ENCODE measurements at regions not wholly inside any gene's neighbourhood (a gene's known extent, or its start where the extent isn't known, plus 50 kb on each side); places are given as distances from the start of the nearest gene placed in this dataset.
A peak's percentile ranks its signal among the peaks of the same experiment; 100 is the strongest.

GRCh38 chr14:65255029-65255545 lies 152.8 kb upstream of the MAX start:
- Histone ChIP-seq H3K79me2 (ENCODE audit: insufficient read depth, low read length) (no peaks in the 10 kb centered on the region), H3K4me1 (ENCODE audit: insufficient read depth, low read length) (peaks cover 58% of the 10 kb centered on the region), H3K4me3 (replicated peaks in 1 of 3; ENCODE audit: insufficient read depth in 1 of 3, low read depth in 2 of 3, low read length in 3 of 3) (peak overlapping the region in 2 of 3 experiments; percentile 20 to 58; a peak in 3 of 6 replicates), H2AFZ (ENCODE audit: low read length) (peak overlapping the region; percentile 20), H3K27ac (ENCODE audit: extremely low read length, insufficient read depth, low read length) (peak overlapping the region; percentile 57), H3K4me2 (ENCODE audit: low read depth, low read length) (peak overlapping the region; percentile 80), H3K27me3 (ENCODE audit: control insufficient read depth in 1 of 2, insufficient read depth in 2 of 2, low read length in 2 of 2) (no peaks in the 10 kb centered on the region), H3K9me3 (ENCODE audit: low read length) (peaks cover 4% of the 10 kb centered on the region), H3K9ac (ENCODE audit: insufficient read depth, low read depth, low read length) (peak overlapping the region; percentile 42), H3K36me3 (replicated peaks in 1 of 2; ENCODE audit: control insufficient read depth in 1 of 2, insufficient read depth in 2 of 2, low read length in 2 of 2) (no peaks in the 10 kb centered on the region), H4K20me1 (ENCODE audit: insufficient read depth, low read length) (no peaks in the 10 kb centered on the region)
- in situ Hi-C loops (cut with HindIII; ENCODE audit: extremely low pct_ligation_motif_present, low pct_unique_long_range_greater_than_20kb) (no loop called here), intact Hi-C loops (cut with micrococcal nuclease; ENCODE audit: unreplicated experiment) (no loop called here)
- peak; percentile 36 for ATAC-seq
- DNase-seq (ENCODE audit: low spot score): peak; percentile 82
- ChIA-PET POLR2A (interaction anchor here (0.9 to 4.4 kb wide), 12 partner anchors 8 to 158 kb away, joined by 3 to 45 read pairs (median 10); partner anchors contain the start of gene FUT8), CTCF (ENCODE audit: low intra/inter-chr PET ratio, low total read pairs) (no interaction called here)
- BruUV-seq (replicated peaks): no TSS peak
- WGBS (ENCODE audit: low lambda C conversion rate): 9% methylated on average over 5 of the region's 5 CpGs
- peak; percentile 34 for FAIRE-seq
- TF ChIP-seq SMYD3 (CRISPR knock-in tag; IDR thresholded peaks at IDR 0.05) (no peak), IRF2 (CRISPR knock-in tag; IDR thresholded peaks at IDR 0.05) (no peak), RFXAP (CRISPR knock-in tag; IDR thresholded peaks at IDR 0.05; ENCODE audit: borderline replicate concordance) (no peak), FOXA1 (IDR thresholded peaks at IDR 0.05) (no peak), FOXA1 (CRISPR knock-in tag; IDR thresholded peaks at IDR 0.05) (peak; percentile 62), ZNF136 (CRISPR knock-in tag; IDR thresholded peaks at IDR 0.05; ENCODE audit: low read depth) (no peak), ZEB1 (IDR thresholded peaks at IDR 0.05; ENCODE audit: insufficient replicate concordance, low read depth) (no peak), NFE2L1 (CRISPR knock-in tag; IDR thresholded peaks at IDR 0.05; ENCODE audit: borderline replicate concordance) (no peak), IRX3 (CRISPR knock-in tag; IDR thresholded peaks at IDR 0.05; ENCODE audit: borderline replicate concordance, low read depth) (no peak), POGZ (CRISPR knock-in tag; IDR thresholded peaks at IDR 0.05) (no peak), GLI4 (CRISPR knock-in tag; IDR thresholded peaks at IDR 0.05; ENCODE audit: borderline replicate concordance) (no peak), TFDP1 (CRISPR knock-in tag; IDR thresholded peaks at IDR 0.05; ENCODE audit: borderline replicate concordance) (no peak), PAF1 (CRISPR knock-in tag; IDR thresholded peaks at IDR 0.05) (no peak), TBX2 (CRISPR knock-in tag; IDR thresholded peaks at IDR 0.05; ENCODE audit: borderline replicate concordance) (0 out of 2 replicates have a peak, but pooled peaks have one; percentile 30), SCMH1 (CRISPR knock-in tag; IDR thresholded peaks at IDR 0.05; ENCODE audit: borderline replicate concordance) (no peak), CBX5 (CRISPR knock-in tag; IDR thresholded peaks at IDR 0.05; ENCODE audit: borderline replicate concordance) (no peak), HOXD1 (CRISPR knock-in tag; IDR thresholded peaks at IDR 0.05) (no peak), ZNF275 (CRISPR knock-in tag; IDR thresholded peaks at IDR 0.05; ENCODE audit: borderline replicate concordance) (no peak), ASH2L (IDR thresholded peaks at IDR 0.05; ENCODE audit: insufficient read length, low read depth, low read length) (peak; percentile 58), ZNF580 (CRISPR knock-in tag; IDR thresholded peaks at IDR 0.05; ENCODE audit: borderline replicate concordance, low read depth) (no peak), FOXO4 (CRISPR knock-in tag; conservative IDR thresholded peaks at IDR 0.05) (no peak), ZBTB21 (CRISPR knock-in tag; IDR thresholded peaks at IDR 0.05) (no peak), ELF3 (CRISPR knock-in tag; IDR thresholded peaks at IDR 0.05) (no peak), RBAK (CRISPR knock-in tag; IDR thresholded peaks at IDR 0.05) (no peak)
